OCI-LY7 (cell line): ENCODE measurements at regions not wholly inside any gene's neighbourhood (a gene's known extent, or its start where the extent isn't known, plus 50 kb on each side); places are given as distances from the start of the nearest gene placed in this dataset.

ENCODE experiments used
- BruUV-seq: library from RNA; stranded (reverse); fragments of 400-500 nt; replicated peaks from 2 replicates; lab custom pipeline; 2021; lab: Mats Ljungman, UMichigan
- CTCF ChIA-PET: fragments of 300-600 bp; sonication (Branson Sonifier 250); formaldehyde crosslinking; loops from one replicate; lab custom pipeline; 2022; ENCODE audit warnings: antibody characterized with exemption; ENCODE audit not compliant: unreplicated experiment; lab: Charles Lee
- POLR2A ChIA-PET: fragments of 300-600 bp; sonication (Branson Sonifier 250); formaldehyde crosslinking; loops from one replicate; lab custom pipeline; 2022; ENCODE audit warnings: antibody characterized with exemption; lab: Charles Lee
- DNase-seq: peaks from one replicate; pipeline ENCODE4 v3.0.0-alpha.2; 2015; ENCODE audit warnings: low spot score
- H2AFZ ChIP-seq: fragments of 200-600 bp; sonication (generic), shearing (Covaris generic); 2 replicates; pipeline ENCODE4 v1.6.1; 2014; ENCODE audit warnings: mild to moderate bottlenecking, antibody characterized with exemption, low read length, moderate library complexity
- H3K27ac ChIP-seq: fragments of 200-600 bp; sonication (generic); 2 replicates; pipeline ENCODE4 v1.5.1; 2014; ENCODE audit warnings: mixed run types, low read depth, mild to moderate bottlenecking, moderate library complexity, low read length, inconsistent platforms; ENCODE audit not compliant: poor library complexity, severe bottlenecking
- H3K36me3 ChIP-seq: fragments of 200-600 bp; sonication (generic); 2 replicates; pipeline ENCODE4 v1.6.1; 2014; ENCODE audit warnings: mild to moderate bottlenecking, antibody characterized with exemption, low read length, moderate library complexity, mixed read lengths; ENCODE audit not compliant: insufficient read depth
- H3K4me1 ChIP-seq: fragments of 200-600 bp; sonication (generic); 2 replicates; pipeline ENCODE4 v1.5.1; 2014; ENCODE audit warnings: mild to moderate bottlenecking, low read length; ENCODE audit not compliant: insufficient read depth, poor library complexity, severe bottlenecking
- H3K4me2 ChIP-seq: fragments of 200-600 bp; sonication (generic); 2 replicates; pipeline ENCODE4 v1.6.1; 2014; ENCODE audit warnings: mild to moderate bottlenecking, low read length
- H3K4me3 ChIP-seq: fragments of 200-600 bp; sonication (generic); 2 replicates; pipeline ENCODE4 v1.5.1; 2014; ENCODE audit warnings: mild to moderate bottlenecking, low read depth, low read length; ENCODE audit not compliant: poor library complexity, severe bottlenecking
- H3K79me2 ChIP-seq: fragments of 200-600 bp; sonication (generic); 2 replicates; pipeline ENCODE4 v1.6.1; 2016; ENCODE audit warnings: low read depth, mild to moderate bottlenecking, low read length, moderate library complexity, mixed read lengths; ENCODE audit not compliant: insufficient read depth
- H3K9me2 ChIP-seq: fragments of 200-600 bp; sonication (generic); 2 replicates; pipeline ENCODE4 v1.6.1; 2016; ENCODE audit warnings: mild to moderate bottlenecking, low read length, mixed read lengths; ENCODE audit not compliant: insufficient read depth
- H3K9me3 ChIP-seq: fragments of 200-600 bp; sonication (generic); 2 replicates; pipeline ENCODE4 v1.6.1; 2014; ENCODE audit warnings: mild to moderate bottlenecking, mixed run types, low read length, mixed read lengths
- H4K20me1 ChIP-seq: fragments of 200-600 bp; sonication (generic); 2 replicates; pipeline ENCODE4 v1.6.1; 2014; ENCODE audit warnings: mild to moderate bottlenecking, antibody characterized with exemption, low read length, moderate library complexity, mixed read lengths; ENCODE audit not compliant: insufficient read depth
- EZH2phosphoT487 ChIP-seq: fragments of 200-600 bp; sonication (generic); IDR thresholded peaks from 2 replicates; pipeline ENCODE4 v1.6.1; 2018; ENCODE audit warnings: low read depth, borderline replicate concordance, mild to moderate bottlenecking, mixed run types, antibody characterized with exemption, low read length, moderate library complexity, mixed read lengths
- intact Hi-C: fragments of 100-400 bp; cut with micrococcal nuclease; formaldehyde crosslinking; loops from one replicate; pipeline ENCODE4 v1.10.0; 2022; ENCODE audit not compliant: unreplicated experiment
- TF ChIP-seq, protein P1 (sequence below): fragments of 200-600 bp; sonication (generic); conservative IDR thresholded peaks from 2 replicates; pipeline ENCODE4 v1.5.1; 2014; ENCODE audit warnings: mild to moderate bottlenecking, antibody characterized with exemption, low read length, moderate library complexity, mixed read lengths

DNA sequence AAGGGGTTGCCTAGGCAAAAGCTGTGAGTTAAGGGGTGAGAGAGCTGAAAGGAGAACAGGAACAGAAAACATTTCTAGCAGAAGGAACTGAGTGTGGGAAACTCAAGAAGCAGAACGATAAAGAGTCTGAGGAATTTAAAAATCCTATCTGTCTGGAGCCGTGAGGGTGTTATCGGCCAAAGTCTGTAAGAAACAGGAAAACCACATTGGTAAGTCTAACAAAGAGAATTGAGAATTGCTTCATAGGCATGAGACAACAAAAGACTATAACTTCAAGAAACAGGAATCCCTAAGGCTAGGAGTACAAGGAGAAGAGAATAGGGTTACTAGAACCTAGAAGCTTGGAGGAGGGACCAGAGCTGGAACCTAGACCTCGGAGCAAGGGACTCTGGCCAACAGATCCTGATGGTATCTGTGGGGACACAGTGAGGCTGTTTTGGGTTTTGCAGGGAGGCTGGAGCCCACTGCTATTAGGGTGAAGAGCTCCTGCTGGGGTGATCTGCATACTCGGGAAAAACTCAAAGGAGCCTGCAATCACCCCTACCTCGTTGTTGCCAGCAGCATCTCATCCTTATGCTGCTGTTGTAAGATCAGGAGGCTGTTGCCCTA lies 175.6 kb downstream of the FBXO8 start:
- Histone ChIP-seq H3K4me2 (no peak overlapping the region), H3K36me3 (no peaks in the 10 kb centered on the region), H4K20me1 (no peaks in the 10 kb centered on the region), H3K4me3 (no peak overlapping the region), H3K4me1 (no peaks in the 10 kb centered on the region), H2AFZ (no peak overlapping the region), H3K9me2 (no peaks in the 10 kb centered on the region), H3K79me2 (no peaks in the 10 kb centered on the region), H3K27ac (no peak overlapping the region), H3K9me3 (no peaks in the 10 kb centered on the region)
- ChIA-PET POLR2A (interaction anchor here (0.6 kb wide), 1 partner anchor 57 kb away, joined by 4 read pairs; no protein-coding TSS in a partner anchor), CTCF (no interaction called here)
- DNase-seq = no peak
- no peak for TF ChIP-seq EZH2phosphoT487
- TF ChIP-seq, protein P1, sequence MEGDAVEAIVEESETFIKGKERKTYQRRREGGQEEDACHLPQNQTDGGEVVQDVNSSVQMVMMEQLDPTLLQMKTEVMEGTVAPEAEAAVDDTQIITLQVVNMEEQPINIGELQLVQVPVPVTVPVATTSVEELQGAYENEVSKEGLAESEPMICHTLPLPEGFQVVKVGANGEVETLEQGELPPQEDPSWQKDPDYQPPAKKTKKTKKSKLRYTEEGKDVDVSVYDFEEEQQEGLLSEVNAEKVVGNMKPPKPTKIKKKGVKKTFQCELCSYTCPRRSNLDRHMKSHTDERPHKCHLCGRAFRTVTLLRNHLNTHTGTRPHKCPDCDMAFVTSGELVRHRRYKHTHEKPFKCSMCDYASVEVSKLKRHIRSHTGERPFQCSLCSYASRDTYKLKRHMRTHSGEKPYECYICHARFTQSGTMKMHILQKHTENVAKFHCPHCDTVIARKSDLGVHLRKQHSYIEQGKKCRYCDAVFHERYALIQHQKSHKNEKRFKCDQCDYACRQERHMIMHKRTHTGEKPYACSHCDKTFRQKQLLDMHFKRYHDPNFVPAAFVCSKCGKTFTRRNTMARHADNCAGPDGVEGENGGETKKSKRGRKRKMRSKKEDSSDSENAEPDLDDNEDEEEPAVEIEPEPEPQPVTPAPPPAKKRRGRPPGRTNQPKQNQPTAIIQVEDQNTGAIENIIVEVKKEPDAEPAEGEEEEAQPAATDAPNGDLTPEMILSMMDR = no peak
- intact Hi-C loops = no loop called here
- BruUV-seq = no TSS peak

DNA sequence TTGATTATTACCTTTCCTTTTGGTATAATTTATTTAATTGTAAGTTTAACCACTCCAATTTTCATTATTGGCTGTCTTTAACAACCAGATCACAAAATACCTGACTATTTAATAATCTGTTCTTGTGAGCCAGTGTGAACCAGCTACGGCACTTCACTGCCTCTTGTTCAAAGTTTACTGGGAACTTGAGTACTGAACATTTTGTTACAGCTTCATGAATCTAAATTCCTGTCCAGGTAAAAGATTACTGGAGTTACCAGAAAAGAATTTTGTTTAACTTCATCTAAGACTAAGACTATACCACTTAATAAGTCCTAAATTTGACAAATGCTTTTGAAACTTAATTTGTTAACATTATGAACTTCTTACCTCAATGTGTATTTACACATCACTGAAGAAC lies 178.3 kb downstream of the FBXO8 start:
- Histone ChIP-seq H3K79me2 (no peaks in the 10 kb centered on the region), H3K4me2 (no peak overlapping the region), H3K9me3 (no peaks in the 10 kb centered on the region), H4K20me1 (no peaks in the 10 kb centered on the region), H3K9me2 (no peaks in the 10 kb centered on the region), H3K4me3 (no peak overlapping the region), H2AFZ (no peak overlapping the region), H3K36me3 (no peaks in the 10 kb centered on the region), H3K4me1 (no peaks in the 10 kb centered on the region), H3K27ac (no peak overlapping the region)
- POLR2A ChIA-PET = no interaction called here
- intact Hi-C loops = no loop called here
- no peak for DNase-seq
- BruUV-seq = no TSS peak
- TF ChIP-seq EZH2phosphoT487 = no peak
- TF ChIP-seq, protein P1 = no peak
- CTCF ChIA-PET = no interaction called here

DNA sequence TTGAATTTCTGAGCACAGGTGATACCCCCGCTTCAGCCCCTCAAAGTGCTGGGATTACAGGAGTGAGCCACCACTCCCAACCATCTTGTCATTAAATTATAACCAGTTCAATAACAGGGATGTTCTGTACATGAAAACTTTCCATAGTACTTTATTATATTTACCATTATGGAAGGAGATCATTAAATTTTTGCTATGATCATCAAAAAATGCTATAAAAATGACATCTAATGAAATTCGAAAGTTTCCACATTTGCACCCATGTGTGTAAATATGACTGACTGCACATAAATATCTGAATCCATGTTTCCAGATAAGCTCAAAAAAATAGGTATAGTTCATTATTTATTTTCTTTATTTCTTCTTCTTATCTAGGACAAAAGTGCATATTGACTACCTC lies 182.6 kb downstream of the FBXO8 start:
- CTCF ChIA-PET = no interaction called here
- BruUV-seq = no TSS peak

More for the DNA sequence above, 182.6 kb downstream of the FBXO8 start:
- POLR2A ChIA-PET = no interaction called here
- Histone ChIP-seq H3K4me1 (no peaks in the 10 kb centered on the region), H3K4me2 (no peak overlapping the region), H3K9me3 (no peaks in the 10 kb centered on the region), H3K4me3 (no peak overlapping the region), H3K27ac (no peak overlapping the region), H3K9me2 (no peaks in the 10 kb centered on the region), H3K79me2 (no peaks in the 10 kb centered on the region), H4K20me1 (no peaks in the 10 kb centered on the region), H3K36me3 (no peaks in the 10 kb centered on the region), H2AFZ (no peak overlapping the region)
- TF ChIP-seq EZH2phosphoT487 = no peak
- TF ChIP-seq, protein P1 = no peak
- intact Hi-C loops = no loop called here
- no peak for DNase-seq
